GM12875 (cell line): ENCODE measurements at regions not wholly inside any gene's neighbourhood (a gene's known extent, or its start where the extent isn't known, plus 50 kb on each side); places are given as distances from the start of the nearest gene placed in this dataset.

Experiments
- H3K4me3 ChIP-seq: one replicate; pipeline ENCODE4 v1.5.1; 2011; ENCODE audit warnings: low read depth, low read length, control low read depth
- TF ChIP-seq, protein P1 (sequence below): IDR thresholded peaks from 2 replicates; pipeline ENCODE4 v1.5.1; 2011; ENCODE audit warnings: low read depth, mild to moderate bottlenecking, control low read depth, inconsistent platforms, low read length, moderate library complexity, borderline replicate concordance; ENCODE audit not compliant: insufficient read depth

DNA sequence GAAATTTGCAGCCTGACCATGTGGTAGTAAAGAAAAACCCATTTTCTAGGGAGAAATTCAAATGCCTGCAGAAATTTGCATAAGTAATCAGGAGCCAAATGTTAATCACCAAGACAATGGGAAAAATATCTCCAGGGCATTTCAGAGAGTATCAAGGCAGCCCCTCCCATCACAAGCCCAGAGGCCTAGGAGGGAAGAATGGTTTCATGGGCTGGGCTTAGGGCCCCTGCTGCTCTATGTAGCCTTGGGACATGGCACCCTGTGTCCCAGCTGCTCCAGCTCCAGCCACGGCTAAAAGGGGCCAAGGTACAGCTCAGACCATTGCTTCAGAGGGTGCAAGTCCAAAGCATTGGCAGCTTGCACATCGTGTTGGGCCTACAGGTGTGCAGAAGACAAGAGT, 117.2 kb upstream of the RALGAPA2 start:
- H3K4me3 ChIP-seq: no peak overlapping the region
- TF ChIP-seq, protein P1, sequence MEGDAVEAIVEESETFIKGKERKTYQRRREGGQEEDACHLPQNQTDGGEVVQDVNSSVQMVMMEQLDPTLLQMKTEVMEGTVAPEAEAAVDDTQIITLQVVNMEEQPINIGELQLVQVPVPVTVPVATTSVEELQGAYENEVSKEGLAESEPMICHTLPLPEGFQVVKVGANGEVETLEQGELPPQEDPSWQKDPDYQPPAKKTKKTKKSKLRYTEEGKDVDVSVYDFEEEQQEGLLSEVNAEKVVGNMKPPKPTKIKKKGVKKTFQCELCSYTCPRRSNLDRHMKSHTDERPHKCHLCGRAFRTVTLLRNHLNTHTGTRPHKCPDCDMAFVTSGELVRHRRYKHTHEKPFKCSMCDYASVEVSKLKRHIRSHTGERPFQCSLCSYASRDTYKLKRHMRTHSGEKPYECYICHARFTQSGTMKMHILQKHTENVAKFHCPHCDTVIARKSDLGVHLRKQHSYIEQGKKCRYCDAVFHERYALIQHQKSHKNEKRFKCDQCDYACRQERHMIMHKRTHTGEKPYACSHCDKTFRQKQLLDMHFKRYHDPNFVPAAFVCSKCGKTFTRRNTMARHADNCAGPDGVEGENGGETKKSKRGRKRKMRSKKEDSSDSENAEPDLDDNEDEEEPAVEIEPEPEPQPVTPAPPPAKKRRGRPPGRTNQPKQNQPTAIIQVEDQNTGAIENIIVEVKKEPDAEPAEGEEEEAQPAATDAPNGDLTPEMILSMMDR: no peak

DNA sequence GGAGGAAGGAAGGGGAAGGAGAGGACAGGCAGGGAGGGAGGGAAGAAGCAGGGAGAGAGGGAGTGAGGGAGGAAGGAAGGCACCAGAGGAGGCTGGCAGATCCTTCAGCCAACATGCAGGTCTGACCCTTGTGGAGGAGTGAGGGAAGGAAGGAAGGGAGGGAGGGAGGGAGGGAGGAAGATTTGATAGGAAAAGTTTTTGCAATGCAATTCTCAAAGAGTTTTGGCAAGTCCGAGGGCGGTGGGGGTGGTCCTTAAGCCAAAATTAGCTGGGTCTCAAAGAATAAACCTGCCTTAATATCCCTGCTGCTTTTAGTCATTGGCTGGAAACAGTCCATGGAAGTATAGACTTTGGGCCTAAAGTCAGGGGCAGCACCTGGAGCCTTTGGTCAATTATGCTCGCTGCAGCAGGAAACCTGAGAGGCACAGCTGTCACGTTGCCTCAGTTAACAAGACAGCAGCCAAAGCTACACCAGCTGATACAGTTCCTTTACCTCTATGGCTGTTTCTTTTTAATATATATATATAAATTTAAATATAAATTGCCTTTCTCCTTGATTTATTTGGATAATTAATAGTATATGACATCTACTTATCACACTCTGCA, 115.7 kb upstream of the RALGAPA2 start:
- TF ChIP-seq, protein P1: no peak
- no peak overlapping the region for H3K4me3 ChIP-seq

DNA sequence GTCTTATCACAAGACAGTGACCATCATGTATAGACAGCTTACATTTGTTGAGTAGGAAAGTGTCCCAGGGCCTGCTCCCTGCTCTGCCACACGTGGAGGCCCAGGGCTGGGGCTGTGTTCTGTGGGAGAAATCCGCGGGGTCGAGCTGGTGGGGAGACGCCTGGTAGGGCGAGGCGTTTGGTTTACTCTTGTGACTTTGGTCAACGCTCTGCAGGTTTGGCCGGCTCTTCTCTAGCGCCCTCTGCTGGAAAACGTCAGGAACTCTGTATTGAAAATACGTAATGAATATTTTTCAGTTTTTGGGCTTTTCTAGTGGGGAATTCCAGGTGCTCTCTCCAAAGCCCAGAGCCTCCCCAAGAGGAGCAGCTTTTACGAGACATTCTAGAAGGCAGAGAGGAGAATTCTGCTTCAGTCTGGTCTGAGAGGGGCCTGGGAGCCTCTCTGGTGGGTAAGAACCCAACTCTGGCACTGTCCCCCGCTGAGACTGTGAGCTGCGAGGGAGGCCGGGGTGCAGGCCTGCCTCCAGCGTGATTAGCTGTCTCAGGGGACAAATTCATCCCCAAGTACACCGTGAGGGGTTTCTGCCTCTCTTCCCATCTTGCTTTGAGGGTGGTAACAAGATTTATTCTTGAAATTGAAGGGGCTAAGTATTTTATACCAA, 112.6 kb upstream of the RALGAPA2 start:
- TF ChIP-seq, protein P1: peak; percentile 72
- H3K4me3 ChIP-seq: no peak overlapping the region

DNA sequence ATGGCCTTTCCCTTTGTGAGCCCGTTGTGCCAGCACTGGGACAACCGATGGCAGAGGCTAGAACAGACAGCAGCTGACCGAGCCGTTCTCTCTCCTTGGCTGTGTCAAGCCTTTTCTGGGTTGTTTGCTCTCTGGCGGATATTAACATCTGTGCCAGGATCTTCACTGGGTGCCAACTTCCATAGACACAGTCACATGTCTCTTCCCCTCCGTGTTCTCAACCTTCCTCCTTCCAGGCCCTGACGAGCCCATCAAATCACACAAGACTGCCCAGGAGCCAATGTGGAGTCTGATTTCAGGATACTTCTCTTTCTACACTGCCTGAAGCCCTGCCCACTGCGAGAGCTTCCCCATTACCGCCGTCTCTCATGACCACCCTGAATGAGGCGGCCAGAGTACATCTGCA, 111.0 kb upstream of the RALGAPA2 start:
- H3K4me3 ChIP-seq: no peak overlapping the region
- TF ChIP-seq, protein P1: no peak

DNA sequence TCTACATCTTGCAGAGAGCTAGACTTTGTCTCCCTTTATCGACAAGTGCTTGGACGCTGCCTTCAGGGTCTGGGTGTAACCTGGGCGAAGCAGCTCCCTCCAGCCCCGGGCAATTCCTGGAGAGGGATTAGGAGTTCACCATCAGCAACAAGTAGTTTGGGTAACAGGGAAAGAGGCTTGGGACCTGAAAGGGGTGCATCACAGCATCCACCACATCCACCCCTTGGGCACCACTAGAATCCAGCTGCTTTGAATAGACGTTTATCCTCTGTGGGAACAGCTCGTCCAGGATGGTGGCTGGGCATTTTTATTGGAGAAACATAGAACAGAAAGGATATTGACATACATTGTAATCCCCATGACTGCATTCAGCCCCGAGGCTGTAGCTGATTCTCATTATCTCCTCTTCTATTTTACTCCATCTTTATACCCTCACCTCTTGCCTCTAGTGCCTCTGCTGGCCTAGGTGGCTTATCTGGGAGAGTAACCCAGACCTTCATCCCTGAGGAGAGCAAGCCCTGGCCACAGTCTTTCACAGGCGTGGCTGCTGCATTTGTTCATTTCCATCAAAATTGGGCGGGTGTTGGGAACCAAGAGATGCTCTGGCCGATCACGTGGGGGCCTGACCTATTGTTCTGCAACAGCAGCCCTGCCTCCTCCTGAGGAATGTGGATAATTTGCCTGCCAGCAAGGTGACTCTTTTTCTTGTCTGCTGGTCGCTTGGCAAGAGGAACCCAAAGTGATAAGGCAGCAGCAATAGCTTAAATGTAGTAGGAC, 109.2 kb upstream of the RALGAPA2 start:
- H3K4me3 ChIP-seq: no peak overlapping the region
- TF ChIP-seq, protein P1: no peak

DNA sequence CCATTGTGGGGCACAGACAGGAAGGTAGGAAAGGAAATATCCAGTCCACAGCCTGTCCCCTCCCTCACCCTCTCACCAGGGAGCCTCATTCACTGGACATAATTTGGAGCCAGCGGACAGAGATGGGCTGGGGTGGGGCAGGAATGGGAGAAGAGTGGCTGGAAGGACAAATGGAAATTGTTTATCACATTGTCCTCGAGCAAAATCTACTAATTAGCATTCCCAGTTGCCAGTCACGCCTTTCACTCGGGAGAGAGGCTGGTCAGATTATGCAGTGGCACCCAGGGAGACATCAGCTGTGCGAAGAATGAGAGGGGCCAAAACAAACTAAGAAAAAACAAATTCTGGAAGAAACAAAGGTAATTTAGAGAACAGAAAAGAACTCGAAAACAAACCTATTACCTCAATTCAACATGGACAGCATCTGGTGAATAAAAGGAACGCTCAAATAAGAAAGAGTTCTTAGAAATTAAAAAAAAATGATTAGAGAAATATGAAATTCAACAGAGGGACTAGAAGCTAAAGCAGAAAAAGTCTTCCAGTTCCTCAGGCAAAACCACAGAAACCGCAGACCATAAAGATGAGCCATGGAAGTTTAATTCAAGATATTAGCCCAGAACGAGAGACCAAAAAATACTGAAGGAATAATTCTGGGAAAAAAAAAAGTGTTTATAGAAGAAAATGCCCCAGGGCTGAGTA, 108.5 kb upstream of the RALGAPA2 start:
- H3K4me3 ChIP-seq: no peak overlapping the region
- TF ChIP-seq, protein P1: no peak
